ENCODE measurements at regions not wholly inside any gene's neighbourhood (a gene's known extent, or its start where the extent isn't known, plus 50 kb on each side); places are given as distances from the start of the nearest gene placed in this dataset.

GRCh38 chr10:52664629-52665028 is 108.0 kb downstream of the MBL2 start:
- Histone ChIP-seq H3K4me3 (no peak overlapping the region), H3K27ac (no peak overlapping the region)

- Histone ChIP-seq H3K4me3 (no peak overlapping the region), H3K27ac (no peak overlapping the region)
Observed at GRCh38 chr10:52665821-52666220, 106.8 kb downstream of the MBL2 start.

GRCh38 chr10:52666931-52667330 is 105.7 kb downstream of the MBL2 start:
- no peak overlapping the region for H3K4me3 ChIP-seq
- no peak overlapping the region for H3K27ac ChIP-seq

GRCh38 chr10:52668024-52668423 is 104.6 kb downstream of the MBL2 start:
- no peak overlapping the region for H3K4me3 ChIP-seq
- no peak overlapping the region for H3K27ac ChIP-seq

- H3K4me3 ChIP-seq, result no peak overlapping the region
- no peak overlapping the region for H3K27ac ChIP-seq
Observed at GRCh38 chr10:52672880-52673279, 99.7 kb downstream of the MBL2 start.

- no peak overlapping the region for H3K27ac ChIP-seq
- H3K4me3 ChIP-seq, result no peak overlapping the region
Observed at GRCh38 chr10:52673468-52673867, 99.1 kb downstream of the MBL2 start.

GRCh38 chr10:52674474-52674873 is 98.1 kb downstream of the MBL2 start:
- H3K27ac ChIP-seq, result no peak overlapping the region
- no peak overlapping the region for H3K4me3 ChIP-seq

GRCh38 chr10:52677086-52677485 is 95.5 kb downstream of the MBL2 start:
- H3K27ac ChIP-seq, result no peak overlapping the region

GRCh38 chr10:52678611-52679010 is 94.0 kb downstream of the MBL2 start:
- H3K27ac ChIP-seq, result no peak overlapping the region
- no peak overlapping the region for H3K4me3 ChIP-seq

More at GRCh38 chr10:52677086-52677485, 95.5 kb downstream of the MBL2 start:
- no peak overlapping the region for H3K4me3 ChIP-seq

GRCh38 chr10:52679117-52679516 is 93.5 kb downstream of the MBL2 start:
- Histone ChIP-seq H3K27ac (no peak overlapping the region), H3K4me3 (no peak overlapping the region)

- no peak overlapping the region for H3K4me3 ChIP-seq
- H3K27ac ChIP-seq, result no peak overlapping the region
Observed at GRCh38 chr10:52682766-52683165, 89.8 kb downstream of the MBL2 start.

GRCh38 chr10:52683776-52684175 is 88.8 kb downstream of the MBL2 start:
- no peak overlapping the region for H3K4me3 ChIP-seq
- no peak overlapping the region for H3K27ac ChIP-seq

GRCh38 chr10:52688899-52689298 is 83.7 kb downstream of the MBL2 start:
- no peak overlapping the region for H3K4me3 ChIP-seq
- H3K27ac ChIP-seq, result no peak overlapping the region

- Histone ChIP-seq H3K4me3 (no peak overlapping the region), H3K27ac (no peak overlapping the region)
Observed at GRCh38 chr10:52696232-52696631, 76.4 kb downstream of the MBL2 start.

- no peak overlapping the region for H3K4me3 ChIP-seq
- no peak overlapping the region for H3K27ac ChIP-seq
Observed at GRCh38 chr10:52701647-52702046, 70.9 kb downstream of the MBL2 start.

- Histone ChIP-seq H3K27ac (no peak overlapping the region), H3K4me3 (no peak overlapping the region)
Observed at GRCh38 chr10:52703451-52703850, 69.1 kb downstream of the MBL2 start.

GRCh38 chr10:52703898-52704297 is 68.7 kb downstream of the MBL2 start:
- no peak overlapping the region for H3K4me3 ChIP-seq

GRCh38 chr10:52706332-52707070 is 66.1 kb downstream of the MBL2 start:
- Histone ChIP-seq H3K27ac (no peak overlapping the region), H3K4me3 (no peak overlapping the region)

More at GRCh38 chr10:52703898-52704297, 68.7 kb downstream of the MBL2 start:
- no peak overlapping the region for H3K27ac ChIP-seq
